Stomach (tissue), 4 donors: ENCODE measurements at regions not wholly inside any gene's neighbourhood (a gene's known extent, or its start where the extent isn't known, plus 50 kb on each side); places are given as distances from the start of the nearest gene placed in this dataset.

ENCODE experiments used
- EP300 ChIP-seq: sonication (generic); formaldehyde crosslinking; IDR thresholded peaks from one replicate; pipeline ENCODE4 v1.6.1; 2017; ENCODE audit warnings: antibody characterized with exemption
- TF ChIP-seq, protein P1 (sequence below), 7 experiments: fragments of 450-650 bp in 4 of 7; fragments of 200-600 bp in 3 of 7; sonication (generic) in 3 of 7; IDR thresholded peaks; one replicate each; pipeline ENCODE4 v1.5.1; 2016 to 2019; ENCODE audit warnings: antibody characterized with exemption in 7 of 7, control low read depth in 2 of 7, mild to moderate bottlenecking in 1 of 7

DNA sequence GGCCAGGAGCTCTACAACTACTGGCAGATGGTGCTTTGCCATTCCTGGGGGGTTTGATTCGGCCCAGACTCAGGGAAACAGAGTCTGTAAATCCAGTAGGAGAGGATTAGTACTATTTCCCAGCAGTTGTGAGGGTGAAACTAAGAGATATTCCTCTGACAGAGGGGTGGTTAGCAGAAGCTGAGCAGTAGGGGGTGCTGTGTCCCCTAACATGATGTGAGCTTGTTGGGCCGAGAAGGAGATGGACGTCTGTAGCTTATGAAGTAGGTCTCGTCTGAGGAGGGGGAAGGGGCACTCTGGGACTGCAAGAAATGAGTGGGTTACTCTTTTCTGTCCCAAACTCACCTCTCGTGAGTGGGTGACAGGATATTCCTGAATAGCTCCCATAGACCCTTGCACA is 179.2 kb upstream of the MBL2 start:
- TF ChIP-seq, protein P1, sequence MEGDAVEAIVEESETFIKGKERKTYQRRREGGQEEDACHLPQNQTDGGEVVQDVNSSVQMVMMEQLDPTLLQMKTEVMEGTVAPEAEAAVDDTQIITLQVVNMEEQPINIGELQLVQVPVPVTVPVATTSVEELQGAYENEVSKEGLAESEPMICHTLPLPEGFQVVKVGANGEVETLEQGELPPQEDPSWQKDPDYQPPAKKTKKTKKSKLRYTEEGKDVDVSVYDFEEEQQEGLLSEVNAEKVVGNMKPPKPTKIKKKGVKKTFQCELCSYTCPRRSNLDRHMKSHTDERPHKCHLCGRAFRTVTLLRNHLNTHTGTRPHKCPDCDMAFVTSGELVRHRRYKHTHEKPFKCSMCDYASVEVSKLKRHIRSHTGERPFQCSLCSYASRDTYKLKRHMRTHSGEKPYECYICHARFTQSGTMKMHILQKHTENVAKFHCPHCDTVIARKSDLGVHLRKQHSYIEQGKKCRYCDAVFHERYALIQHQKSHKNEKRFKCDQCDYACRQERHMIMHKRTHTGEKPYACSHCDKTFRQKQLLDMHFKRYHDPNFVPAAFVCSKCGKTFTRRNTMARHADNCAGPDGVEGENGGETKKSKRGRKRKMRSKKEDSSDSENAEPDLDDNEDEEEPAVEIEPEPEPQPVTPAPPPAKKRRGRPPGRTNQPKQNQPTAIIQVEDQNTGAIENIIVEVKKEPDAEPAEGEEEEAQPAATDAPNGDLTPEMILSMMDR (IDR thresholded peaks at IDR 0.05): peak in 5 of 7 experiments; percentile 19 to 44 (median 38)
- no peak for TF ChIP-seq EP300
